Pancreas (tissue), 10 donors: ENCODE measurements at regions not wholly inside any gene's neighbourhood (a gene's known extent, or its start where the extent isn't known, plus 50 kb on each side); places are given as distances from the start of the nearest gene placed in this dataset.

Experiments used
- ATAC-seq, 4 donors: fragments of 200-7000 bp; cut with Tn5 transposase; one replicate each; pipeline versions ENCODE4 v1.8.0 to v1.9.1; 2020; ENCODE audit warnings: mild to moderate bottlenecking in 4 of 4, moderate library complexity in 4 of 4
- DNase-seq, 6 donors: peaks; one replicate each; pipeline ENCODE4 v3.0.0-alpha.2; 2020
- FAIRE-seq: peaks from 2 replicates; lab custom pipeline; 2012; peaks lifted over from hg19 to GRCh38; lab: Jason Lieb, UNC
- H3K27ac ChIP-seq, 4 donors: fragments of 200-600 bp; sonication (generic); 1 replicate in 3 of 4; 2 replicates in 1 of 4; pipeline versions ENCODE4 v1.5.0 to v1.8.0; 2020
- H3K27me3 ChIP-seq, 4 donors: fragments of 200-600 bp; one replicate each; pipeline ENCODE4 v1.8.0; 2021
- H3K36me3 ChIP-seq, 3 donors: fragments of 200-600 bp; sonication (generic) in 1 of 3; one replicate each; pipeline versions ENCODE4 v1.5.0 to v1.8.0; 2020 to 2021
- H3K4me1 ChIP-seq, 3 donors: fragments of 200-600 bp; one replicate each; pipeline ENCODE4 v1.8.0; 2021
- H3K4me3 ChIP-seq, 4 donors: fragments of 200-600 bp; sonication (generic) in 2 of 4; one replicate each; pipeline versions ENCODE4 v1.5.0 to v1.8.0; 2020 to 2021
- H3K9me3 ChIP-seq, 4 donors: fragments of 200-600 bp; one replicate each; pipeline ENCODE4 v1.8.0; 2021
- WGBS, 2 donors: extraction: QIAGEN DNeasy Blood & Tissue Kit; methylation state at CpG; one replicate each; pipeline ENCODE4 v1.1.7; 2013; 5-methylcytosine and 5-hydroxymethylcytosine counted together
- intact Hi-C, 3 donors: fragments of 100-400 bp; cut with DNase I; formaldehyde crosslinking; loops; one replicate each; pipeline versions ENCODE4 v1.11.1 to v1.14.2; 2022
- TF ChIP-seq, protein P1 (sequence below), 4 donors: fragments of 200-600 bp; sonication (generic) in 3 of 4; IDR thresholded peaks; one replicate each; pipeline versions ENCODE4 v1.5.0 to v1.8.0; 2021; ENCODE audit warnings: antibody characterized with exemption in 4 of 4
- donor health status: healthy with polysubstance abuse.
- donor health status: DM: no; HTN: no; CAD: no; lungs with moderate emphysema.
- donor health status: DM: no; HTN: no; CAD: no.
- donor health status: control.
- donor health status: control.
- donor health status: Bipolar disorder and iron deficiency.
- donor health status: DM: yes; HTN: yes; CAD: no.
- donor health status: DM: no; HTN: no; CAD: no.
- donor health status: DM: no; HTN: no; CAD: no.
- donor health status: DM: yes; HTN: yes; CAD: no.

DNA sequence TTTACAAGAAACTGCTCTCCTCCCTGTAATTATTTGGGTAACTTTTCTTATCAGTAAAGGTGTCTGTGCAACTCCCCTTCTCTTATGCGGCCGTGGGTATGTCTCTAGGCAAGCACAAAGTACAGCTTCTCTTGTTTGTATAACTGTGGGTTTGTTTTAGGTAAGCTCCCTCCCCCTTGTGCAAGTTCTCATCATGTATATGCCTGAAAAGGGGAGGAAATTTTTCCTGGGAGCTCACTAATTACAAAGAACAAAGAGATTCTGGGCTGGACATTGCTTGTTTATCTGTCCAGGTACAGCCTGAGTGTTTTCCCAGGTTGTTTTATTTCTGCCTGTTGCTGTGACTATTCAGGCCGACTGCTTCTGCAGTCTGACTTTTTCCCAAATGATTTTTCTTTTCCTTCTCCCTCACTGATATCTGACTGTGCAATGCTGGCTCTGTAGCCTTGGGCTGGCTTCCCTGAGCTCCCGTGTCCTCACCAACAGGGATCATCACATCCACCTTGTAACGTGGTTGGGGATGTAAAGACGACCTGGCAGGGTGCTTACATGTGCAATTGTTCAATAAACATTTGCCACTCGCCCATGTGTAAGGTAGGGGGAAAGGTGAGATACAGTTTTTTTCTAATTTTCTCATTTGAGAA lies 916.5 kb downstream of the AACS start:
- Histone ChIP-seq H3K9me3 (no peaks in the 10 kb centered on the region), H3K27me3 (no peaks in the 10 kb centered on the region), H3K4me1 (no peaks in the 10 kb centered on the region), H3K36me3 (no peaks in the 10 kb centered on the region), H3K4me3 (no peak overlapping the region), H3K27ac (no peak overlapping the region)
- WGBS, 2 donors, result 28 to 30% methylated on average over 7 of the region's 7 CpGs
- TF ChIP-seq, protein P1, sequence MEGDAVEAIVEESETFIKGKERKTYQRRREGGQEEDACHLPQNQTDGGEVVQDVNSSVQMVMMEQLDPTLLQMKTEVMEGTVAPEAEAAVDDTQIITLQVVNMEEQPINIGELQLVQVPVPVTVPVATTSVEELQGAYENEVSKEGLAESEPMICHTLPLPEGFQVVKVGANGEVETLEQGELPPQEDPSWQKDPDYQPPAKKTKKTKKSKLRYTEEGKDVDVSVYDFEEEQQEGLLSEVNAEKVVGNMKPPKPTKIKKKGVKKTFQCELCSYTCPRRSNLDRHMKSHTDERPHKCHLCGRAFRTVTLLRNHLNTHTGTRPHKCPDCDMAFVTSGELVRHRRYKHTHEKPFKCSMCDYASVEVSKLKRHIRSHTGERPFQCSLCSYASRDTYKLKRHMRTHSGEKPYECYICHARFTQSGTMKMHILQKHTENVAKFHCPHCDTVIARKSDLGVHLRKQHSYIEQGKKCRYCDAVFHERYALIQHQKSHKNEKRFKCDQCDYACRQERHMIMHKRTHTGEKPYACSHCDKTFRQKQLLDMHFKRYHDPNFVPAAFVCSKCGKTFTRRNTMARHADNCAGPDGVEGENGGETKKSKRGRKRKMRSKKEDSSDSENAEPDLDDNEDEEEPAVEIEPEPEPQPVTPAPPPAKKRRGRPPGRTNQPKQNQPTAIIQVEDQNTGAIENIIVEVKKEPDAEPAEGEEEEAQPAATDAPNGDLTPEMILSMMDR (IDR thresholded peaks at IDR 0.05), result no peak
- intact Hi-C loops, result no loop called here
- no peak for DNase-seq
- no peak for ATAC-seq
- no peak for FAIRE-seq

DNA sequence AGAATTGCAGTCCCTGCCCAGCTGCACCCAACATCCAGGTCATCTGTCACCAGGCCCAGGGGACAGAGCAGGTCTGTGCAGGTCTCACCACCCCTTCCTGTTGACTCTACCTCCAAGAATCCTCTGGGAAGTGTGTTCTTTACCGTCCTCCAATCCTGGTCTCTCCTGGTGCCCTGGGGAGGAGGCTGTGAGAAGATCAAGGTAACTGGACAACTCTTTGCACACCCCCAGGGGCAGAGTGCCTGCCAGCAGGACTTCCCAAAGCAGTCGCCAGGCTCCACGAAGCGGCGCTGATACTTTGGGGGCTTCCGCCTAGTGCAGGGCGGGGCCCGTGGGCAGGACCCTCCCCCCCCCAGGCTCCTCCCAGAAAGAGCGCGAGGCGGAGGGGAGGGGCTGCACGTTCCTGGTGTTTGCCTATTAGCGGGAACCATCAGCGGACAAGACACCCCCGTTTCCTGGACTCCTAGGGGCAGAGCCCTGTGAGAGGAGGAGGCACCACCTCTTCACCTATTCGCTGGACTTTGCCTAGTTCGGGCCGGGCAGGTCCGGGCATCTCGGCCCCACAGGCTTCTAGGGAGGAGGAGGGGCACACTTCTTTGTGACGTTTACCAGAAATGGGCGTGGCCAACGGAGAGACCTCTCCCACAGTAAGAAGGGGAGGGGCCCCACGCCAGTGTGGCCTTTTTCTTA lies 918.0 kb downstream of the AACS start:
- 3 to 5% methylated on average over 23 to 24 of the region's 24 CpGs for WGBS, 2 donors
- Histone ChIP-seq H3K36me3 (no peaks in the 10 kb centered on the region), H3K9me3 (no peaks in the 10 kb centered on the region), H3K4me1 (no peaks in the 10 kb centered on the region), H3K4me3 (peak overlapping the region; percentile 38 to 53 (median 45)), H3K27ac (peak overlapping the region in 3 of 4 donors; percentile 41 to 68 (median 55)), H3K27me3 (no peaks in the 10 kb centered on the region)
- intact Hi-C loops, result no loop called here
- peak; percentile 17 to 91 (median 80) for DNase-seq
- TF ChIP-seq, protein P1 (IDR thresholded peaks at IDR 0.05), result no peak
- peak; percentile 88 to 93 (median 92) for ATAC-seq
- FAIRE-seq, result no peak

DNA sequence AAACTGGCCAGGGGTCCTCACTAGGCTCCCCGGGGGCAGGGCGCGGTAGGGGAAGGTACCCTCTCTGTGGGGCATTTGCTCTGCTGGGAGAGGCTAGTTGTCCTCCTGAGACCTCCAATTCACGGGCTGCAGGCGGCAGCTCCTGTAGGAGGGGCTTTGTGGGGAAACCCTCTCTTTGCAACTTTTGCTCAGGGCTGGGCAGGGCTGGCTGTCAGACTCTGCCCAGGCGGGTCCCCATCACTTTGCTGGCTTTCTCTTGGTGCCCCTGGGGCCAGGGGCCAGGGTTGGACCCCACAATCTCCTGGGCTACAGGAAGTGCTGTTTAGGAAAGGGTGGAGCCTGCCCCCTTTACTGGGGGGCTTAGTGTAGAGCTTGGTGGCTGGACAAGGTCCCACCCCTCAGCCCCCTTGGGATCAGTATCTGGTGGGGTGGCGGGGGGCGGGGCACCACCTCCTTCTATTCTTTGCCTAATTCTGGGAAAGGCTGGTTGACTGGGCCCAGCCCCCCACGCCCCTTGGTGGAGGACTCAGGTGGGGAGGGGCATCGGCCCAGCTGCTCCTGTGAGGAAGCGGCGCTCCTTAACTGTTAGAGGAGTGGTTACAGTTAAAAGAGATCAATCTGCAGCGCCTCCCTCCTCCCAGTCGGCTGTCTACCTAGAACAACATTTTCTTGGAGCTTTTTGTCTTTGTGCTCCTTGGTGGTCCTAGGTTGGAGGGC lies 918.7 kb downstream of the AACS start:
- TF ChIP-seq, protein P1 (IDR thresholded peaks at IDR 0.05), result no peak
- intact Hi-C loops, result no loop called here
- H3K36me3 ChIP-seq, result no peaks in the 10 kb centered on the region
- no peaks in the 10 kb centered on the region for H3K27me3 ChIP-seq
- ATAC-seq (peak; percentile 38 to 66 (median 44)), FAIRE-seq (no peak), DNase-seq (peak in 4 of 6 donors; percentile 25 to 65 (median 47))
- H3K9me3 ChIP-seq, result no peaks in the 10 kb centered on the region
- H3K4me1 ChIP-seq, result no peaks in the 10 kb centered on the region
- peak overlapping the region; percentile 38 to 53 (median 45) for H3K4me3 ChIP-seq
- peak overlapping the region in 3 of 4 donors; percentile 41 to 68 (median 55) for H3K27ac ChIP-seq
- WGBS, 2 donors, result 4 to 5% methylated on average over 13 to 14 of the region's 14 CpGs

DNA sequence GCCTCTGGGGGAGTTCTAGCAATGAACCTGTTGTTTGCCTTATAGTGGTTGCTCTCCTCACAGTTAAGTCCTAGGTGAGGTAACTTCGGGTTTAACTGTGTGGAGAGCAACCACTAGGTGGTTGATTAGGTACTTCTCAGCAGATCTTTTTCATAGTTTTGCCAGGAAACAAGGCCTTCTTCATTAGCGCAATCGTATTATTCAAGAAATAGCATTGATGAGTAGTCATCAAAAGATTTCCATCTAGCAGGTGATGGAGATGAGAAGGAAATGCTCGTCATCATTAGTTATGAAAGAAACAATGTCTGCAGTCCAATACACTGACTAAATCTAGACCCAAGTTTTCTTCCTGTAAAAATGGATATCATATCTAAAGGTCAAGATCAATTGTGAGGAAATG lies 923.3 kb downstream of the AACS start:
- H3K36me3 ChIP-seq, result no peaks in the 10 kb centered on the region
- no peak for FAIRE-seq
- no peak overlapping the region for H3K4me3 ChIP-seq
- DNase-seq, result no peak
- TF ChIP-seq, protein P1 (IDR thresholded peaks at IDR 0.05), result no peak
- H3K4me1 ChIP-seq, result no peaks in the 10 kb centered on the region
- peaks cover 0 to 6% (median 0%) of the 10 kb centered on the region in 4 donors for H3K27me3 ChIP-seq
- WGBS, 2 donors, result 79 to 90% methylated on average over 4 of the region's 4 CpGs
- H3K9me3 ChIP-seq, result no peaks in the 10 kb centered on the region
- no peak overlapping the region for H3K27ac ChIP-seq
- intact Hi-C loops, result no loop called here
- ATAC-seq, result no peak
